GM18867 (cell line): ENCODE measurements at regions not wholly inside any gene's neighbourhood (a gene's known extent, or its start where the extent isn't known, plus 50 kb on each side); places are given as distances from the start of the nearest gene placed in this dataset.
"Not testable (repeated sequence)": the region's sequence is repeated elsewhere in the genome, so short reads cannot be mapped to it uniquely, and the experiment has no call there.

Experiments
- ATAC-seq: cut with Tn5 transposase; IDR thresholded peaks from one replicate; pipeline ENCODE4 v1.9.1; 2021; ENCODE audit warnings: mild to moderate bottlenecking, moderate library complexity; ENCODE audit not compliant: unreplicated experiment

- ATAC-seq: not testable (repeated sequence)
These were observed 69.9 kb upstream of the RAP1B start for GRCh38 chr12:68540768-68541167.

GRCh38 chr12:68547318-68547717, 63.4 kb upstream of the RAP1B start:
- not testable (repeated sequence) for ATAC-seq

DNA sequence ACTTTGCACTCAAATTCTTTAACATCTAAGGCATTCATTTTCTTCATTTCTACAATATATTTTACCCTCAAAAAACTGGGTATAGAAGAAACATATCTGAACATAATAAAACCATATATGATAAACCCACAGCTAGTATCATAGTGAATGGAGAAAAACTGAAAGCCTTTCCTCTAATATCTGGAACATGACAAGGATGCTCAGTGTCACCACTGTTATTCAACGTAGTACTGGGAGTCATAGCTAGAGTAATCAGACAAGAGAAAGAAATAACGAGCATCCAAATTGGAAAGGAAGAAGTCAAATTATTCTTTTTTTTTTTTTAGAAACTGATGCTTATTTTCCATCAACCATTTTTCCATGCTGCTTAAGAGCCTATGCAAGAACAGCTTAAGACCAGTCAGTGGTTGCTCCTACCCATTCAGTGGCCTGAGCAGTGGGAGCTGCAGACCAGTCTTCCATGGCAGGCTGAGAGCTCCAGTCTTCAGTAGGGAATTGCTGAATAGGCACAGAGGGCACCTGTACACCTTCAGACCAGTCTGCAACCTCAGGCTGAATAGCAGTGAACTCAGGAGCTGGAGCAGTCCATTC, 58.0 kb upstream of the RAP1B start:
- not testable (repeated sequence) for ATAC-seq

GRCh38 chr12:68557011-68557730, 53.5 kb upstream of the RAP1B start:
- ATAC-seq: no peak

DNA sequence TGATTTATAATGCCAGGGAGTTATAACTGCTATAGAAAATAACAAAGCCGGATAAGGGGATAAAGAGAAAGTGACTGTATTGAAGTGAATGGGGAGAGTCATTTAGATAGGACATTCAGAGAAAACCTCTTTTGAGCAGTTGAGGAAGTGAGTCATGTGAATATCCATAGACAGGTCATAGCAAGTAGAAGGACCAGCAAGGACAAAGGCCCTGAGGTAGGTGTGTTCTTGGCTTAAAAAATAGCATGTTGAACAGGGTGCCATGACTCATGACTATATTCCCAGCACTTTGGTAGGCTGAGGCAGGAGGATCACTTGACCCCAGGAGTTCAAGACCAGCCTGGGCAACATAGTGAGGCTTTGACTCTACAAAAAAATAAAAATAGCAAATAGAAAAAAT, 51.5 kb upstream of the RAP1B start:
- ATAC-seq: no peak

GRCh38 chr12:68559984-68560850, 50.5 kb upstream of the RAP1B start:
- no peak for ATAC-seq

DNA sequence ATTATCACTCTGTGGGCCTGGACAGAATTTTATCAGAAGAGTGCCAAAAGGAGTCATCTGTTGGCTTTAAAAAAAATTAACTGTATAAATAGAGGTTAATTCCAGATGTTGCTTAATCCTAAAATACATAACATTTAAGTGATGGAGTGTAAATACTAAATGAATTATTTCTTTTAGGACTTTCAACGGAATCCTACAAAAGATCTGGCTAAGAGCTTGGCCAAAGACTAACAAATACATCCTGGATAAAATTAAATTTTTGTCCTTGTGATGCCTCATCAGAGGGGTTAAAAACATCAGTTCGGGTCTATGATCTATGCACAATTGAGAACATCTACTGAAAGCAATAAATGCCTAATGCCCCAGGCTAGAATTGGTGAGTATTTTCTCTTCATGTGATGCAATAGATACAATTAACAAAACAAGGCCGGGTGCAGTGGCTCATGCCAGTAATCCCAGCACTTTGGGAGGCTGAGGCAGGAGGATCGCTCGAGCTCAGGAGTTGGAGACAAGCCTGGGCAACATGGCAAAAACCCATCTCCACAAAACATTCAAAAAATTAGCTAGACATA, 49.8 kb upstream of the RAP1B start:
- ATAC-seq: no peak
